Vagina (tissue), 2 donors: ENCODE measurements at regions not wholly inside any gene's neighbourhood (a gene's known extent, or its start where the extent isn't known, plus 50 kb on each side); places are given as distances from the start of the nearest gene placed in this dataset.

Experiments used
- DNase-seq, 2 donors: peaks; one replicate each; pipeline ENCODE4 v3.0.0-alpha.2; 2017; ENCODE audit errors: extremely low spot score in 2 of 2
- H3K27ac ChIP-seq: fragments of 200-600 bp; sonication (generic); one replicate; pipeline ENCODE4 v1.5.1; 2019
- H3K27me3 ChIP-seq: fragments of 200-600 bp; sonication (generic); one replicate; pipeline ENCODE4 v1.5.1; 2019
- H3K36me3 ChIP-seq, 2 donors: fragments of 200-600 bp; sonication (generic); one replicate each; pipeline ENCODE4 v1.5.1; 2017 to 2019
- H3K4me1 ChIP-seq: fragments of 200-600 bp; sonication (generic); one replicate; pipeline ENCODE4 v1.5.1; 2019
- H3K4me3 ChIP-seq, 2 donors: fragments of 200-600 bp; sonication (generic); 1 replicate in 1 of 2; 2 replicates in 1 of 2; pipeline ENCODE4 v1.5.1; 2016 to 2019
- H3K9me3 ChIP-seq: fragments of 200-600 bp; sonication (generic); one replicate; pipeline ENCODE4 v1.5.1; 2019
- CTCF ChIP-seq, 3 experiments: fragments of 450-650 bp in 2 of 3; fragments of 200-600 bp in 1 of 3; sonication (generic) in 1 of 3; IDR thresholded peaks; one replicate each; pipeline ENCODE4 v1.5.1; 2017 to 2019; ENCODE audit warnings: antibody characterized with exemption in 3 of 3, mild to moderate bottlenecking in 2 of 3, moderate library complexity in 2 of 3
- POLR2A ChIP-seq, 2 donors: fragments of 450-650 bp; IDR thresholded peaks; one replicate each; pipeline ENCODE4 v1.6.1; 2017; ENCODE audit warnings: antibody characterized with exemption in 2 of 2, mild to moderate bottlenecking in 2 of 2, moderate library complexity in 2 of 2
- POLR2AphosphoS5 ChIP-seq, 2 donors: sonication (generic); formaldehyde crosslinking; IDR thresholded peaks; one replicate each; pipeline ENCODE4 v1.9.0; 2017; ENCODE audit warnings: antibody characterized with exemption in 2 of 2, mild to moderate bottlenecking in 2 of 2, low read depth in 1 of 2; ENCODE audit not compliant: insufficient read depth in 1 of 2
- intact Hi-C: fragments of 100-400 bp; cut with DNase I; formaldehyde crosslinking; loops from one replicate; pipeline ENCODE4 v1.15.1; 2023

- H3K4me3 ChIP-seq, result no peak overlapping the region
- intact Hi-C loops, result no loop called here
- TF ChIP-seq POLR2A (IDR thresholded peaks at IDR 0.05) (no peak), POLR2AphosphoS5 (IDR thresholded peaks at IDR 0.05; ENCODE audit: insufficient read depth in 1 of 2, low read depth in 1 of 2) (no peak), CTCF (IDR thresholded peaks at IDR 0.05) (no peak)
- no peaks in the 10 kb centered on the region for H3K9me3 ChIP-seq
- H3K27ac ChIP-seq, result no peak overlapping the region
- H3K36me3 ChIP-seq, result no peaks in the 10 kb centered on the region
- DNase-seq, result no peak
- H3K27me3 ChIP-seq, result no peaks in the 10 kb centered on the region
- no peaks in the 10 kb centered on the region for H3K4me1 ChIP-seq
These were observed 107.7 kb upstream of the GPR139 start for GRCh38 chr16:20181416-20181815.

GRCh38 chr16:20178297-20178696, 104.6 kb upstream of the GPR139 start:
- no peak for DNase-seq
- TF ChIP-seq POLR2A (IDR thresholded peaks at IDR 0.05) (no peak), CTCF (IDR thresholded peaks at IDR 0.05) (no peak), POLR2AphosphoS5 (IDR thresholded peaks at IDR 0.05; ENCODE audit: insufficient read depth in 1 of 2, low read depth in 1 of 2) (no peak)
- H3K27me3 ChIP-seq, result no peaks in the 10 kb centered on the region
- no peak overlapping the region for H3K4me3 ChIP-seq
- no peaks in the 10 kb centered on the region for H3K9me3 ChIP-seq
- H3K36me3 ChIP-seq, result no peaks in the 10 kb centered on the region
- intact Hi-C loops, result no loop called here
- H3K27ac ChIP-seq, result no peak overlapping the region
- no peaks in the 10 kb centered on the region for H3K4me1 ChIP-seq

GRCh38 chr16:20175358-20175757, 101.7 kb upstream of the GPR139 start:
- Histone ChIP-seq H3K4me3 (no peak overlapping the region), H3K27ac (no peak overlapping the region), H3K27me3 (no peaks in the 10 kb centered on the region), H3K9me3 (no peaks in the 10 kb centered on the region), H3K36me3 (no peaks in the 10 kb centered on the region), H3K4me1 (no peaks in the 10 kb centered on the region)
- no peak for DNase-seq
- intact Hi-C loops, result no loop called here
- TF ChIP-seq CTCF (IDR thresholded peaks at IDR 0.05), result no peak
- no peak for TF ChIP-seq POLR2AphosphoS5 (IDR thresholded peaks at IDR 0.05; ENCODE audit: insufficient read depth in 1 of 2, low read depth in 1 of 2)
- TF ChIP-seq POLR2A (IDR thresholded peaks at IDR 0.05), result no peak

- H3K27me3 ChIP-seq, result no peaks in the 10 kb centered on the region
- no peaks in the 10 kb centered on the region for H3K9me3 ChIP-seq
- H3K36me3 ChIP-seq, result no peaks in the 10 kb centered on the region
- intact Hi-C loops, result no loop called here
- TF ChIP-seq POLR2A (IDR thresholded peaks at IDR 0.05) (no peak), POLR2AphosphoS5 (IDR thresholded peaks at IDR 0.05; ENCODE audit: insufficient read depth in 1 of 2, low read depth in 1 of 2) (no peak), CTCF (IDR thresholded peaks at IDR 0.05) (no peak)
- H3K4me1 ChIP-seq, result no peaks in the 10 kb centered on the region
- DNase-seq, result peak in 1 of 2 donors; percentile 2
- no peak overlapping the region for H3K27ac ChIP-seq
- H3K4me3 ChIP-seq, result no peak overlapping the region
These were observed 93.6 kb upstream of the GPR139 start for GRCh38 chr16:20167323-20167722.

GRCh38 chr16:20166531-20167235, 93.0 kb upstream of the GPR139 start:
- Histone ChIP-seq H3K36me3 (no peaks in the 10 kb centered on the region), H3K27me3 (no peaks in the 10 kb centered on the region), H3K4me3 (no peak overlapping the region), H3K9me3 (no peaks in the 10 kb centered on the region), H3K27ac (no peak overlapping the region), H3K4me1 (no peaks in the 10 kb centered on the region)
- TF ChIP-seq POLR2AphosphoS5 (IDR thresholded peaks at IDR 0.05; ENCODE audit: insufficient read depth in 1 of 2, low read depth in 1 of 2) (no peak), POLR2A (IDR thresholded peaks at IDR 0.05) (no peak)
- intact Hi-C loops, result no loop called here
- DNase-seq, result peak in 1 of 2 donors; percentile 16
